HL-60/S4 treated with retinoic acid at 250 ng/mL for 4 days and 3 days (cell line): ENCODE measurements at regions not wholly inside any gene's neighbourhood (a gene's known extent, or its start where the extent isn't known, plus 50 kb on each side); places are given as distances from the start of the nearest gene placed in this dataset.

Experiments used
- in situ Hi-C: fragments of 300-500 bp; cut with MboI; formaldehyde crosslinking; loops from 2 replicates; pipeline ENCODE4 v1.7.0; 2022; ENCODE audit warnings: low sequenced_read_pairs

GRCh38 chr6:113420290-113420689 is 436.9 kb upstream of the MARCKS start:
- in situ Hi-C loops = no loop called here

- in situ Hi-C loops = no loop called here
Measured at GRCh38 chr6:113421997-113422396, 435.1 kb upstream of the MARCKS start.

DNA sequence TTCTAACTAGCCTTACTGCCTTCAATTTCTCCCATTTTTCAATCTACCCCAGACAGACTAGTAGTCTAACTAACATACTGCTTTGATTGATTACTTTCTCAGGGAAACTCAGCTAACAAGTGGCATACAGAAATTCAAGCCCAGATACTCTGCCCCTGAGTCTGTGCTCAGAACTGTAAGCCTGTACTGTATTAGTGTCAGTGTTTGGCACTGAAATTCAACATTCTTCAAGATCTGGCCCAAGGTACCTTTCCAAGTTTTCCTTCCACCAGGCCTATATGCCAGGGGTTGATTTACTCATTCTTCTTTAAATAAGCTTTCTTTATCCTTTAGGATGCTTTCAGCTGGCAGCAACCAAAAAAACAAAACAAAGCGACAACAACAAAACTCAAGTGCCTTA is 433.2 kb upstream of the MARCKS start:
- in situ Hi-C loops = no loop called here

DNA sequence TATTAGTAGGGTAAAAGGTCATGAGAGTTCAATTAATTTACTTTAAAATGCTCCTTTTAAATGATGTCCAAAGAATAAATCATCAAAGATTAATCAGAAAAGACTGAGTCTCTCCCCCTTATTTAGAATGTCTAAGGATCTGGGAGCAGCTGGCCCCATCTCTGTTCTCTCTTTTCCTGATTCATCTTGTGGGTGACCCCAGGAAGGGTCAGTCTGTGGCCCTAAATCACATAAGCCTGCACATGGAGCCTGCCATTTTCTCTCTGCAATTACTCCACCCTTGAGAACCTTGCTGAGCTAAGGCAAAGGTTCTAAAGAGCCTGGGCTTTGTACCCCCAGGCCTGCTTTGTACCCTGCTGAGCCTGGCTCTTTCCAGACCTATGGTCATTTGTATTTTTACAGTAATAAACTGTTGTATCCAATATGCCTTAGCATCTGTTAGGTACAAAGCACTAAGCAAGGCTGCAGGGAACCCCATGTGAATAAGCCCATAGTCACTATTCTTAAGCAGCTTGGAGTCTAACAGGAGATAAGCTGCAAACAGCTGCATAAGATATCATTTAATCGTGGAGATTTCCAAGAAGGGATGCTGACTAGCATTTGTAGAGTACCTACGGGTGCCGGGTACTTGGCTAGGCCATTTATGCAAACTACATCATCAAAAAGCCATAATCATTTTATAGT is 431.0 kb upstream of the MARCKS start:
- in situ Hi-C loops = no loop called here

- in situ Hi-C loops = no loop called here
Measured at GRCh38 chr6:113427617-113428016, 429.5 kb upstream of the MARCKS start.

DNA sequence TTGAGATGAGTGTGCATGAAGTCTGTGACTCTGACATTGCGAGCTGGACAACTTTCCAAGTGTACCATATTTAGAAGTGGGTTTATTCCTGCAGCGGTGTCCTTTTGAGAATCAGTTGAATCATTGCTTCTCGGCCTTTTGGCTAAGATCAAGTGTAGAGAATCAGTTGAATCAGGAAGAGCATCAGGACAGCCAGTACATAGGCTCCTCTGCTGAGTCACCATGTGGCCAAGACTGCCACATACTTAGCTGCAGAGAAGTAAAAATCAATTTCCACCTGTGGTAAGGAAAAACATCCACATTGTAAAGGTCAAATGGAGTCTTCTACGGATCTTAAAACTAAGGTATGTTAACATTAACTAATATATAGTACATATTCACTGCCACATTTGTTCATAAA is 428.4 kb upstream of the MARCKS start:
- in situ Hi-C loops = no loop called here

- in situ Hi-C loops = no loop called here
Measured at GRCh38 chr6:113432521-113433334, 424.4 kb upstream of the MARCKS start.

- in situ Hi-C loops = no loop called here
Measured at GRCh38 chr6:113433335-113433991, 423.7 kb upstream of the MARCKS start.

- in situ Hi-C loops = no loop called here
Measured at GRCh38 chr6:113434641-113435040, 422.5 kb upstream of the MARCKS start.

GRCh38 chr6:113437566-113437965 is 419.6 kb upstream of the MARCKS start:
- in situ Hi-C loops = no loop called here

GRCh38 chr6:113439866-113440265 is 417.3 kb upstream of the MARCKS start:
- in situ Hi-C loops = no loop called here

- in situ Hi-C loops = no loop called here
Measured at GRCh38 chr6:113442040-113442439, 415.1 kb upstream of the MARCKS start.

DNA sequence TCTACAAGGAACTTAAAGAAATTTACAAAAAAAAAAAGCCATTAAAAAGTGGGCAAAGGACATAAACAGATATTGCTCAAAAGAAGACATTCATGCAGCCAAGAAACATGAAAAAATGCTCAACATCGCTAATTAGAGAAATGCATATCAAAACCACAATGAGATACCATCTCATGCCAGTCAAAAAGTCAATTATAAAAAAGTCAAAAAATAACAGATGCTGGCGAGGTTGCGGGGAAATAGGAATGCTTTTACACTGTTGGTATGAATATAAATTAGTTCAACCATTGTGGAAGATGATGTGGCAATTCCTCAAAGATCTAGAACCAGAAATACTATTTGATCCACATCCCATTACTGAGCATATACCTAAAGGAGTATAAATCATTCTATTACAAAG is 411.9 kb upstream of the MARCKS start:
- in situ Hi-C loops = no loop called here

- in situ Hi-C loops = no loop called here
Measured at GRCh38 chr6:113447088-113447831, 409.9 kb upstream of the MARCKS start.

GRCh38 chr6:113449051-113449450 is 408.1 kb upstream of the MARCKS start:
- in situ Hi-C loops = no loop called here

- in situ Hi-C loops = no loop called here
Measured at GRCh38 chr6:113450061-113450465, 407.1 kb upstream of the MARCKS start.

GRCh38 chr6:113451049-113451448 is 406.1 kb upstream of the MARCKS start:
- in situ Hi-C loops = no loop called here

GRCh38 chr6:113457198-113457597 is 399.9 kb upstream of the MARCKS start:
- in situ Hi-C loops = no loop called here

- in situ Hi-C loops = no loop called here
Measured at GRCh38 chr6:113457751-113458150, 399.4 kb upstream of the MARCKS start.

DNA sequence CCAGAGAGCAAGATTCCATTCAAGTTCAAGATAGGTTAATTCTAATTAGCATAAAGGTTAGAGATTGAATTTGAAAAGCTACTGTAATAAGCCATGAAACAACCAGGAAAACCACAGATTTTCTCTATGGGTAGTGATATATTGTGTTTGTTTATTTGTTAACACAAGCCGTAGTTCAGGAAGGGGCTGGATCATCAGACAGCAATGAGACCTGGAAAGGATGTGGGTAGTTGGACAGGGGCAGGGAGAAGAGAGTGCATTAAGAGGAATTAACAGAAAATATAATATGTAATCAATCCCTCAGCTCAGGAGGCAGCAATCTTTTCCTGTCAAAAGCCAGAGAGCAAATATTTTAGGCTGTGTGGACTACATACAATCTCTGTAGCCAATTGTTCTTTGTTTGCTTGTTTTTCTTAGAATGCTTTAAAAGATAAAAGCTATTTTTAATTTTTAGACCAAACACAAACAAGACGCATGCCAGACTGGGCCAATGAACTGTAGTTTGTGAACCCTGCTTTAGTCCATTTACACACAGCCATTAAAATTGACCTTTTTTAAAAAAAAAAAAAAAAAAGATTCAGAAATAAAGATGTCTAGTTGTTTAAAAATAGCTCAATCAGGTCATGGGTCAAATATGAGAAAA is 398.7 kb upstream of the MARCKS start:
- in situ Hi-C loops = no loop called here
